GM10248 (cell line): ENCODE measurements at regions not wholly inside any gene's neighbourhood (a gene's known extent, or its start where the extent isn't known, plus 50 kb on each side); places are given as distances from the start of the nearest gene placed in this dataset.

Experiments used
- CTCF ChIA-PET: fragments of 300-600 bp; sonication (Branson Sonifier 250); formaldehyde crosslinking; extraction: SDS; loops from one replicate; lab custom pipeline; 2021; ENCODE audit warnings: antibody characterized with exemption; lab: Yijun Ruan, JAX
- POLR2A ChIA-PET: fragments of 350-650 bp; sonication (Branson Sonifier 250); formaldehyde crosslinking; extraction: SDS; loops from one replicate; lab custom pipeline; 2020; ENCODE audit warnings: antibody characterized with exemption; lab: Yijun Ruan, JAX
- DNase-seq: peaks from one replicate; pipeline ENCODE4 v3.0.0; 2012; ENCODE audit errors: extremely low spot score
- CTCF ChIP-seq: IDR thresholded peaks from 2 replicates; pipeline ENCODE4 v1.5.1; 2012; ENCODE audit warnings: mild to moderate bottlenecking, low read depth; ENCODE audit errors: extremely low read depth, missing control alignments, control extremely low read depth

- CTCF ChIA-PET, result no interaction called here
- DNase-seq, result no peak
- TF ChIP-seq CTCF, result no peak
- POLR2A ChIA-PET, result no interaction called here
Observed at GRCh38 chr10:29957236-29957635, 102.2 kb downstream of the JCAD start.

- CTCF ChIA-PET, result no interaction called here
- DNase-seq, result no peak
- POLR2A ChIA-PET, result no interaction called here
- no peak for TF ChIP-seq CTCF
Observed at GRCh38 chr10:29956335-29956924, 103.0 kb downstream of the JCAD start.

- ChIA-PET CTCF (interaction anchor here (1.0 kb wide), 1 partner anchor 8 kb away, joined by 3 read pairs; no protein-coding TSS in a partner anchor), POLR2A (no interaction called here)
- DNase-seq, result no peak
- no peak for TF ChIP-seq CTCF
Observed at GRCh38 chr10:29955329-29955935, 104.0 kb downstream of the JCAD start.

- POLR2A ChIA-PET, result no interaction called here
- CTCF ChIA-PET, result interaction anchor here (1.5 kb wide), 1 partner anchor 47 kb away, joined by 5 read pairs; no protein-coding TSS in a partner anchor
- no peak for DNase-seq
- TF ChIP-seq CTCF, result no peak
Observed at GRCh38 chr10:29951441-29951931, 107.9 kb downstream of the JCAD start.

- no peak for TF ChIP-seq CTCF
- ChIA-PET POLR2A (no interaction called here), CTCF (interaction anchor here (1.5 kb wide), 1 partner anchor 48 kb away, joined by 5 read pairs; no protein-coding TSS in a partner anchor)
- DNase-seq, result no peak
Observed at GRCh38 chr10:29950391-29950790, 109.0 kb downstream of the JCAD start.

GRCh38 chr10:29949411-29950011 lies 109.9 kb downstream of the JCAD start:
- DNase-seq, result no peak
- CTCF ChIA-PET, result no interaction called here
- POLR2A ChIA-PET, result no interaction called here
- no peak for TF ChIP-seq CTCF
